ENCODE measurements at regions not wholly inside any gene's neighbourhood (a gene's known extent, or its start where the extent isn't known, plus 50 kb on each side); places are given as distances from the start of the nearest gene placed in this dataset.

DNA sequence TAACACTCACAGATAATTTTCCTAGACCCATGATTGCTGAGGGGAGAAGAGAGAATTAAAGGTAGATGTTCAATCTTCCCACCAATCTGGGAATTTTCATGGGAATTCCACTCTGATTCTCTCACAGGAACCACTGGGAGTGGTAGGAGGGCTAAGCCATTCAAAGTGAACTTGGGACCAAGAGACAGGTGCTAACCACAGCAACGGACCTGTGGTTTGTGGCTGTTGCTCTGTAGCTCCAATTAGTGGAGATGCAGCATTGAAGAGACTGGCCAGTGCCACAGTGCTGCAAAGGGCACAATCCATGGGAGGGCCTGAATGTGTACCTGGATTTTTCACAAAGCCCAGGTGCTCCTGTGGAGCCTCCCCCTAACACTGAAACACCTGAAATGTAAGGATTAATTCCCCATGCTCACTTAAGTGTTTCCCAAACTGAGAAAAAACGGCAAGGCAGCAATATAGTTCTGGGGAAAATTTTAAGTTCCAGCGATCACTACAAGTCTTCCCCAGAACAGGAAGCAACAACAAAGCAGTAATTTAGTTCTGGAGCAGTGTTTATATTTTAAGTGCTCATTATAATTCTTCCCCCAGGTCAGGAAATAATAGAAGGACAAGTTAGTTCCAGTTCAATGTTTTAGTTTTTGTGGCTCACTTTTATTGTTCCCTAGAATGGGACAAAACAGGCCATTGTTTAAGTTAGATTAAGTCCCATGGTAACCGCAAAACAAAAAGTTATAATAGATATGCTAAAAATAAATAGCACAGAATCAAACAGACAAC lies 1045.8 kb downstream of the CNTNAP5 start:
- DNase-seq: no peak

DNA sequence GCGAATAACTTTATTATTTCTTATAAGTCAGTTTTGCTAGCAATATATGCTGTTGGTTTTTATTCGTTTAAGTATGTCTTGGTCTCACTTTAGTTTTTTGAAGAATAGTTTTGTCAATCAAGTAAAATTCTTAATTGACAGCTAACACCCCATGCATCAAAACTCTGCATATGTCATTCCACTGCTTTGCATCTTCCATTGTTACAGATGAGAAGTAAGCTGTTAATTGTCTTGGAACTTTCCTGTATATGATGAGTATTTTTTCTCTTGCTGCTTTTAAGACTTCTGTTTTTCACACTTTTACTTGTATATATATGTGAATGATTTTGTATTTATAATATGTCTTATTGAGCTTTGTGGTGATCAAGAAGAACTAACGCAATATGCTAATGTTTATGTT lies 1048.4 kb downstream of the CNTNAP5 start:
- DNase-seq: no peak

DNA sequence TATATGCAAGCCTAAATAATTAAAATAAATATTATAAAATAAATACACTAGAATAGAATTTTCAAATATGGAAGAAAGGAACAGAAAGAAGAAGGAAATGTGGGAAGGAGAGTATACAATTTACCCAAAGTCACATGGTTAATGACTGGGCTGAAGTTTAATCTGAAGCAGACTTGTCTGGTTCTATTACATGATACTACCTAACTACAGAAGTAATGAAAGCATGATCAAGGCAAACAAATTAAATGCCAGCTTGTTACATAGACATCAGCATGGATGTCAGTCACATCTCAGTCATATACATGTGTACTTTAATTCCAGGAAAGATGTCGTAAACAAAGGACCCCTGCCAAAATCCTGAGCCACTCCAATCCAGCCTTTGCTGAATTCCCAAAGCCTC lies 1060.8 kb downstream of the CNTNAP5 start:
- DNase-seq: no peak

- DNase-seq: no peak
These were observed 1061.5 kb downstream of the CNTNAP5 start for GRCh38 chr2:125086313-125087184.

- DNase-seq: no peak
These were observed 1067.4 kb downstream of the CNTNAP5 start for GRCh38 chr2:125092276-125093009.

DNA sequence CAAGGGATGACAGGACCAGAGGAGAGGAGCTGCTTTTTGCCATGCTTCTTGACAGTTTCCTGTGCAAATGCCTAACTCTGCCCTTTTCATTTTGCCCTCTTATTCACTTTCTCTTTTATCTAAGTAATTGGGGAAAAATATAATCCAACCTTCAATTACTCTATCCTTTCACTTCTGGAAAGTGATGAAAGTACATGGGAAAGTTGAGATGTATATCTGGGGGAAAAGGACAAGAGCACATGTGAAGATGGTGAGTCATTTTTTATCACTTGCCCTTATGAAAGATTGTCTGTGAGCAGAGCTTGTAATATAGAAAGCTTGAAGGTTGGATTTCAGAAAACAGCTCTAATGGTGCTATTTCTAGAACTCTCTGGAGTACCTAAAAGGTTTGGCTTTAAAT lies 1070.7 kb downstream of the CNTNAP5 start:
- DNase-seq: no peak

DNA sequence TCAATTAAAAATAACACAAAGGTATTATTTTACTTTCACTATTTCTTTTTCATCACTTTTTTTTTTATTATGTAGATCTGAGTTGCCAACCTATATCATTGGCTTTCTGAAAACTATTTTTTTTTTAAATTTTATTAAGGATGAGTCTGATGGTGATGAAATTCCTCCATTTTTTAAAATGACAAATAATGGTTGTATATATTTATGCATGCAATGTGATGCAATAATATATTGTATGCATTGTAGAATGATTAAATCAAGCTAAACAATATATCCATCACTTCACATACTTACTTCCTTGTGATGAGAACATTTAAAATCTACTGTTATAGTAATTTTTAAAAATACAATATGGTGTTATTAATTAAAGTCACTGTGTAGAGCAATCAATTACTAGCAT lies 1081.6 kb downstream of the CNTNAP5 start:
- no peak for DNase-seq

GRCh38 chr2:125107446-125107845 lies 1082.4 kb downstream of the CNTNAP5 start:
- no peak for DNase-seq

DNA sequence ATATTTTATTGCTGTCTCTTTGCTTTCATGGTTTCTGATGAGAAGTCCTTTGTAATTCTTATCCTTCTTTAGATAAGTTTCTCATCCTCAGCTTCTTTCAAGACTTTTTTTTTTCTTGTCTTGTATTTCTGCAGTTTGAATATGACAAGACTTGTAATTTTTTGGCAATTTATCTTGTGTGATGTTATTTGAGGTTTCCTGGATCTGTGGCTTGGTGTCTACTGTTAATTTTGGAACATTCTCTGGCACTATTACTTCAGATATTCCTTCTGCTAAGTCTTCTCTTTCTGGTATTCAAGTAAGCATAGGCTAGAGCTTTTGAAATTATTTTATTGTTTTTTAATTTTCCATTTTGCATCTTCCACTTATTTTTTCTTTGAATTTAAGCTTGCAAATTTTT lies 1083.2 kb downstream of the CNTNAP5 start:
- DNase-seq: no peak

DNA sequence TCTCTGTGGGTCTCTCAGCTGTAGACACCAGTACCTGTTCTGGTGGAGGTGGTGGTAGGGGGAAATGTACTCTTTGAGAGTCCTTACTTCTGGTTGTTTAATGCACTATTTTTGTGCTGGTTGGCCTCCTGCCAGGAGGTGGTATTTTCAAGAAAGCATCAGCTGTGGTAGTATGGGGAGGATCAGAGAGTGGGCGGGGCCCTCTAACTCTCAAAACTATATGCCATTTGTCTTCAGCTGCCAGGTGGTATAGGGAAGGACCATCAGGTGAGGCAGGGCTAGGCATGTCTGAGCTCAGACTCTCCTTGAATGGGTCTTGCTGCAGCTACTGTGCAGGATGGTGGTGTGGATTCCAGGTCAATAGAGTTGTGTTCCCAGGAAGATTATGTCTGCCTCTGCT lies 1100.8 kb downstream of the CNTNAP5 start:
- DNase-seq: no peak

- no peak for DNase-seq
These were observed 1135.9 kb downstream of the CNTNAP5 start for GRCh38 chr2:125160947-125161346.

- DNase-seq: no peak
These were observed 1142.1 kb downstream of the CNTNAP5 start for GRCh38 chr2:125167152-125167551.

GRCh38 chr2:125167820-125168219 lies 1142.7 kb downstream of the CNTNAP5 start:
- DNase-seq: no peak

GRCh38 chr2:125168442-125168841 lies 1143.4 kb downstream of the CNTNAP5 start:
- DNase-seq: no peak

DNA sequence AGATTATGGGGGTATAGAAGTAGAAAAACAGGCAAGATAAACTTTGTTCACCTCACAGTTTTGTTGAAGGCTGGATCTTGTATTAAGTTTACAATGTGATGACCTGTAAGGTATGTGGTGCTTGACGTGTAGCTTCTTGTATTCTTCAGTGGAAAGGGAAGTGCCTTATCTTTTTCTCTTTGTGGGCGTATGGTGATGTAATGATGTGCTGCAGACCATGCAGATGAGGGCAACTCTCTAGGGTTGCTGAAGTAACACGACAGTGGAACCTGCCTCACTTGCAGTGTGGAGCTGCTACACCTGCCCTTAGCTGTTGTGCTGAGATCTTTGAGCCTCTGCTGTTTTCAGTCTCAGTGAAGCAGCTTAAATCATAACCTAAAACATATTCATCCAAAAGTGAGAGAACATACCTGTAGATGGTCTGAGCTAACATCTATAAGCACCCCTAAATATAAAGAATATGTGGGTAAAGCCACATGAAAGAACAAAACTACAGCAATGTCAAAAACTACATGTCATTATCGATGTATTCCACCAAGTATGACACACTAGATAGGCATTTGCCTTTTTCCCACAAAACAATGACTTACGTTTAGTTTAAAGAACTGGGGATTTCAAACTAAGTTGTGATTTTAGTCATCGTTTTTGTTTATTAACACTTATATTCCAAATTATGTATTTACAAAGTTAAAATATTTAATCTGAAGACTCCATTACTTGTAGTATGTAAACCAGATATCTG lies 1144.1 kb downstream of the CNTNAP5 start:
- no peak for DNase-seq

- DNase-seq: no peak
These were observed 1144.7 kb downstream of the CNTNAP5 start for GRCh38 chr2:125169764-125170146.

- no peak for DNase-seq
These were observed 1147.1 kb downstream of the CNTNAP5 start for GRCh38 chr2:125172181-125172580.

- no peak for DNase-seq
These were observed 1150.3 kb downstream of the CNTNAP5 start for GRCh38 chr2:125175415-125175814.

DNA sequence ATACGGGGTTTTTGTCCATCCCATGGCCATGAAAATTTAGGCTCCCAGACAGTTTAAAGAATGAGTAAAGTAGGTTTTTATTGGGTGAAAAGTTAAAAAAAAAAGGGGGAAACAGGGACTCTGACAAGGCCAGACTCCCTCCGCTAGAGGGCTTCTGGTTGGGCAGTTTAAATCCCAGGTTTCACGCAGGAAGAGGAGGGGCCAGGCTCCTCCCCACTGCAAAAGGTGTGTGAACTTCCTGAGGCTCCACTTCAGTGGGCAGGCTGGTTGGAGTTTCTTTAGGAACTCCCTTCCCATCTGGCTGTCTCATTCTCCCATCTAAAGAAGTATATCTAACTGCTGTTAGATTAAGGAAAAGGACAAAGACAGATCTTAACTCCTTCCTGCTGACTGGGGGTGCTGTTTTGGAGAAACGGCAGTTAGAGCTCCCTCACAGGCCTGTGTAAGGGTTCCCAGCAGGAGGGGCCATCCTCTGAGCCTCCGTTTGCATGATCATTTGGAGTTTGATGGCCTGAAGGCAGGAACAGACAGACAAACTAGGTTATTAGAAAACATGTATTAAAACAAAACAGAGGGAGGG lies 1160.7 kb downstream of the CNTNAP5 start:
- DNase-seq: no peak

GRCh38 chr2:125207431-125207830 lies 1182.3 kb downstream of the CNTNAP5 start:
- DNase-seq: no peak

DNA sequence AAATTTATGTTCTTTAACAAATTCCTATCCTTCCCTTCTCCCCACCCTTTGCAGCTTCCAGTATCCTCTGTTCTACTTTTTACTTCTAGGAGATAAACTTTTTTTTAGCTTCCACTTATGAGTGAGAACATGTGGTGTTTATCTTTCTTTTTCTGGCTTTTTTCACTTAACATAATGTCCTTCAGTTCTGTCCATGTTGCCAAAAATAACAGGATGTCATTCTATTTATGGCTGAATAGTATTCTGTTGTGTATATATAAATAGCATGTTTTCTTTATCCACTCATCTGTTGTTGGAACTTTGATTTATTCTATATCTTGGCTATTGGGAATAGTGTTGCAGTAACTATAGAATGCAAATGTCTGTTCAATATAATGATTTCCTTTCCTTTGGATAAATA lies 1191.2 kb downstream of the CNTNAP5 start:
- no peak for DNase-seq

GRCh38 chr2:125224188-125224587 lies 1199.1 kb downstream of the CNTNAP5 start:
- DNase-seq: no peak

Measured in NCI-H226 (cell line).